ENCODE measurements at regions not wholly inside any gene's neighbourhood (a gene's known extent, or its start where the extent isn't known, plus 50 kb on each side); places are given as distances from the start of the nearest gene placed in this dataset.

DNA sequence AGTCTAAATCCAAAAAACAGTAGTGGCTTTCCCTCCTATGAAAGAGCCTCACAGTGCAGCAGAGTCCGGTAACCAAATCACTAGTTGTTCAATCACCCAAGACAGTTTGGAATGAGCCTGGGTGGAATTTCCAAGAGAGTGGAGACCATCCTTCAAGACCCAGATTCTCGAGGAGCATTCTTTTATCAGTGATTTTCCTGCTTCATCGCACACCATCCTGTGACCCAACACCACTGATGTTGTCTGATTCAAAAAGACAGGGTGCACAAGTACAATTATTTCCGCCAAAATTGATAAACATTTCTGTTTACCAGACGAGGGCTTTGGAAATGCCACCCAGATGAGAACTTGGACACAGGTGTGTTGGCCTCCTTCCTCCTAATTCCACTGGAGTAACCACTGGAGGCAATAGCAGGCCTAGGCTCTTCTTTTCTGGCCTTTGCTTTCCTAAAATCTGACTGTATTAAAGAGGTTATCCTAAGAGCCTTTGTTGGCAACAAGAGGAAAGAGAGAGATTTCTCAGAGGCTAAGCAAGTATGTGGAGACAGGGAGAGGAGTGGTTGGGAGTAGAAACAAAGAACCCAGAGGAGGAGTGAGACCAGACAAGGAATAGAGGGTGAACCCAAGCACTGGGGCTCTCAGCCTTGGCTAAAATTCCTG, 56.3 kb upstream of the S1PR3 start:
- Histone ChIP-seq H3K4me3 (ENCODE audit: severe bottlenecking) (no peak overlapping the region), H3K27me3 (ENCODE audit: insufficient read depth, poor library complexity, severe bottlenecking) (no peaks in the 10 kb centered on the region), H3K4me1 (ENCODE audit: insufficient read depth, poor library complexity, severe bottlenecking) (no peaks in the 10 kb centered on the region), H3K36me3 (ENCODE audit: low read depth) (no peaks in the 10 kb centered on the region), H3K27ac (ENCODE audit: poor library complexity, severe bottlenecking) (no peak overlapping the region), H3K9me3 (ENCODE audit: severe bottlenecking) (no peaks in the 10 kb centered on the region)
- TF ChIP-seq, protein P1, sequence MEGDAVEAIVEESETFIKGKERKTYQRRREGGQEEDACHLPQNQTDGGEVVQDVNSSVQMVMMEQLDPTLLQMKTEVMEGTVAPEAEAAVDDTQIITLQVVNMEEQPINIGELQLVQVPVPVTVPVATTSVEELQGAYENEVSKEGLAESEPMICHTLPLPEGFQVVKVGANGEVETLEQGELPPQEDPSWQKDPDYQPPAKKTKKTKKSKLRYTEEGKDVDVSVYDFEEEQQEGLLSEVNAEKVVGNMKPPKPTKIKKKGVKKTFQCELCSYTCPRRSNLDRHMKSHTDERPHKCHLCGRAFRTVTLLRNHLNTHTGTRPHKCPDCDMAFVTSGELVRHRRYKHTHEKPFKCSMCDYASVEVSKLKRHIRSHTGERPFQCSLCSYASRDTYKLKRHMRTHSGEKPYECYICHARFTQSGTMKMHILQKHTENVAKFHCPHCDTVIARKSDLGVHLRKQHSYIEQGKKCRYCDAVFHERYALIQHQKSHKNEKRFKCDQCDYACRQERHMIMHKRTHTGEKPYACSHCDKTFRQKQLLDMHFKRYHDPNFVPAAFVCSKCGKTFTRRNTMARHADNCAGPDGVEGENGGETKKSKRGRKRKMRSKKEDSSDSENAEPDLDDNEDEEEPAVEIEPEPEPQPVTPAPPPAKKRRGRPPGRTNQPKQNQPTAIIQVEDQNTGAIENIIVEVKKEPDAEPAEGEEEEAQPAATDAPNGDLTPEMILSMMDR (IDR thresholded peaks at IDR 0.05; ENCODE audit: poor library complexity, severe bottlenecking), result no peak
- no peak for DNase-seq (ENCODE audit: low spot score)
- ATAC-seq (ENCODE audit: low read depth), result no peak

DNA sequence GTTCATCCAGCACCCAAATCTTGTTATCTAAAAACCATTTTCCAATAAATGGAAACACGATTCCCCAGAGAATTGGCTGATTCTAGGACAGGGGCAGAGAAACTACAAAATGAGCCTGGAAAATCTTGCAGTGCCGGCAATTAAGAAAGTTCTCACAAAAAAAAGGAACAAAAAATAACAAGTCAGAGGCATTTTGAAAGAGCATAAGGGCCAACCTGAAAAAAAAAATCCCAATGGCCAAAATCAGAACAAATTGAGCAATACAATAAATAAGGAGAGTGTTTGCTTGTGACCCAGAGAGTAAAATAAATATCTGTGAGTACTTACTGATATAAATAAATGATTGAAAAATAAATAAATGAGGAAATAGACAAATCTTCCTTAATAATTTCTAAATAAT, 55.1 kb upstream of the S1PR3 start:
- DNase-seq (ENCODE audit: low spot score) (no peak), ATAC-seq (ENCODE audit: low read depth) (no peak)
- Histone ChIP-seq H3K9me3 (ENCODE audit: severe bottlenecking) (no peaks in the 10 kb centered on the region), H3K27ac (ENCODE audit: poor library complexity, severe bottlenecking) (no peak overlapping the region), H3K4me1 (ENCODE audit: insufficient read depth, poor library complexity, severe bottlenecking) (no peaks in the 10 kb centered on the region), H3K36me3 (ENCODE audit: low read depth) (no peaks in the 10 kb centered on the region), H3K27me3 (ENCODE audit: insufficient read depth, poor library complexity, severe bottlenecking) (no peaks in the 10 kb centered on the region), H3K4me3 (ENCODE audit: severe bottlenecking) (no peak overlapping the region)
- TF ChIP-seq, protein P1 (IDR thresholded peaks at IDR 0.05; ENCODE audit: poor library complexity, severe bottlenecking), result no peak

DNA sequence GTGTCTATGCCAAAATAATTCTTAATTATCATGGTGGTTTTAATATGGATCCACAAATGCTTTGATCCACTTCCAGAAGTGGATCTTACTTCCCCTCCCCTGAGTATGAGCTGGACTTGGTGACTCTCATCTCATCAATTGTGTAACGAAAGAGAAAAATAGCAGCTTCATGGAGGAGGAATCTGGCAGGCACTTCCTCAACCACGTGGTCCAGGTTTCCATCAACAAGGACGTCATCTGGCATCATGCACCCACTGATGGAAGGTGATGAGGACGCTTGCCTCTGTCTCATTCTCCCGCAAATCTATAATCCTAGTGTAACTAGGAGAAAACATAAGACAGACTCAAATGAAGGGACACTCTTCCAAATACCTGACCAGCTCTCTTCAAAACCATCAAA, 54.6 kb upstream of the S1PR3 start:
- no peak for ATAC-seq (ENCODE audit: low read depth)
- H3K4me1 ChIP-seq (ENCODE audit: insufficient read depth, poor library complexity, severe bottlenecking), result no peaks in the 10 kb centered on the region
- no peak for DNase-seq (ENCODE audit: low spot score)
- no peaks in the 10 kb centered on the region for H3K36me3 ChIP-seq (ENCODE audit: low read depth)
- H3K4me3 ChIP-seq (ENCODE audit: severe bottlenecking), result no peak overlapping the region
- H3K27ac ChIP-seq (ENCODE audit: poor library complexity, severe bottlenecking), result no peak overlapping the region
- H3K27me3 ChIP-seq (ENCODE audit: insufficient read depth, poor library complexity, severe bottlenecking), result no peaks in the 10 kb centered on the region
- H3K9me3 ChIP-seq (ENCODE audit: severe bottlenecking), result no peaks in the 10 kb centered on the region
- TF ChIP-seq, protein P1 (IDR thresholded peaks at IDR 0.05; ENCODE audit: poor library complexity, severe bottlenecking), result no peak

DNA sequence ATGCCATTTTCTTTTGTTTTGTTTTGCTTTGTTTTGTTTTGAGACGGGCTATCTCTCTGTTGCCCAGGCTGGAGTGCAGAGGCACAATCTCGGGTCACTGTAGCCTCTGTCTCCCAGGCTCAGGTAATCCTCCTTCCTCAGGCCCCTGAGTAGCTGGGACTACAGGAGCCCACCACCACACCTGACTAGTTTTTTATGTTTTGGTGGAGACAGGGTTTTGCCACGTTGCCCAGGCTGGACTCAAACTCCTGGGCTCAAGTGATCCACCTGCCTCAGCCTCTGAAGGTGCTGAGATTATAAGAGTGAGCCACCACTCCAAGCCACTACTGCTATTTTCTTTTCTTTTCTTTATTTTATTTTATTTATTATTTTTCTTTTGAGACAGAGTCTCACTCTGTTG, 54.0 kb upstream of the S1PR3 start:
- H3K4me1 ChIP-seq (ENCODE audit: insufficient read depth, poor library complexity, severe bottlenecking), result no peaks in the 10 kb centered on the region
- no peaks in the 10 kb centered on the region for H3K9me3 ChIP-seq (ENCODE audit: severe bottlenecking)
- H3K36me3 ChIP-seq (ENCODE audit: low read depth), result no peaks in the 10 kb centered on the region
- ATAC-seq (ENCODE audit: low read depth), result no peak
- TF ChIP-seq, protein P1 (IDR thresholded peaks at IDR 0.05; ENCODE audit: poor library complexity, severe bottlenecking), result no peak
- no peak overlapping the region for H3K4me3 ChIP-seq (ENCODE audit: severe bottlenecking)
- DNase-seq (ENCODE audit: low spot score), result no peak
- H3K27ac ChIP-seq (ENCODE audit: poor library complexity, severe bottlenecking), result no peak overlapping the region
- H3K27me3 ChIP-seq (ENCODE audit: insufficient read depth, poor library complexity, severe bottlenecking), result no peaks in the 10 kb centered on the region

DNA sequence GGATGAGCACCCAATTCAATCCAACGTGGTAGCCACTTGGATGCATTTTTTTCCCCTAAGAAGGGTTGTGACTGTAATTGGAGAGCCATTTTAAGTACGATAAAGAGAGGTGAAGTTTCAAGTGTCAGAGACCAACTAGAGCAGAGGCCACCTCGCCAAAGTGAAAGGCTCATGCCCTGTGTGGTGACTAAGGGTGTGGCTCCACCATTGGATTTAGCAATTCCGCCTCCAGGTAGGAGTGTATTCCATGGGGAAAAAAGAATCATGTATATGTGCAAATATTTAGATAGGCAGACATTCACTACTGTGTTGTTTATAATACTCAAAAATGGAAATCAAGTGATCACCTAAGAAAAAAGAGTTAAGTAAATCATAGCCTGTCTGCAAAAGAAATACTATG, 53.1 kb upstream of the S1PR3 start:
- no peaks in the 10 kb centered on the region for H3K4me1 ChIP-seq (ENCODE audit: insufficient read depth, poor library complexity, severe bottlenecking)
- TF ChIP-seq, protein P1 (IDR thresholded peaks at IDR 0.05; ENCODE audit: poor library complexity, severe bottlenecking), result no peak
- DNase-seq (ENCODE audit: low spot score) (no peak), ATAC-seq (ENCODE audit: low read depth) (no peak)
- no peak overlapping the region for H3K4me3 ChIP-seq (ENCODE audit: severe bottlenecking)
- no peak overlapping the region for H3K27ac ChIP-seq (ENCODE audit: poor library complexity, severe bottlenecking)
- no peaks in the 10 kb centered on the region for H3K27me3 ChIP-seq (ENCODE audit: insufficient read depth, poor library complexity, severe bottlenecking)
- H3K9me3 ChIP-seq (ENCODE audit: severe bottlenecking), result no peaks in the 10 kb centered on the region
- no peaks in the 10 kb centered on the region for H3K36me3 ChIP-seq (ENCODE audit: low read depth)

Measured in RWPE2 (cell line).